Spleen (tissue), 7 donors: ENCODE measurements at regions not wholly inside any gene's neighbourhood (a gene's known extent, or its start where the extent isn't known, plus 50 kb on each side); places are given as distances from the start of the nearest gene placed in this dataset.

Experiments used
- POLR2A ChIP-seq, 3 donors: fragments of 450-650 bp; IDR thresholded peaks; one replicate each; pipeline ENCODE4 v1.5.1; 2017; ENCODE audit warnings: antibody characterized with exemption in 3 of 3, mild to moderate bottlenecking in 1 of 3
- TF ChIP-seq, protein P1 (sequence below), 11 experiments: fragments of 200-600 bp in 7 of 11; fragments of 450-650 bp in 4 of 11; sonication (generic) in 4 of 11; IDR thresholded peaks in 8 of 11; conservative IDR thresholded peaks in 3 of 11; 1 replicate in 7 of 11; 2 replicates in 4 of 11; pipeline versions ENCODE4 v1.4.0 to v1.8.0; 2016 to 2021; ENCODE audit warnings: antibody characterized with exemption in 11 of 11, inconsistent platforms in 4 of 11, mild to moderate bottlenecking in 1 of 11
- donor health status: DM: no; HTN: no; CAD: no; lungs with moderate emphysema.
- donor health status: DM: no; HTN: no; CAD: no.
- donor health status: DM: no; HTN: no; CAD: no.

DNA sequence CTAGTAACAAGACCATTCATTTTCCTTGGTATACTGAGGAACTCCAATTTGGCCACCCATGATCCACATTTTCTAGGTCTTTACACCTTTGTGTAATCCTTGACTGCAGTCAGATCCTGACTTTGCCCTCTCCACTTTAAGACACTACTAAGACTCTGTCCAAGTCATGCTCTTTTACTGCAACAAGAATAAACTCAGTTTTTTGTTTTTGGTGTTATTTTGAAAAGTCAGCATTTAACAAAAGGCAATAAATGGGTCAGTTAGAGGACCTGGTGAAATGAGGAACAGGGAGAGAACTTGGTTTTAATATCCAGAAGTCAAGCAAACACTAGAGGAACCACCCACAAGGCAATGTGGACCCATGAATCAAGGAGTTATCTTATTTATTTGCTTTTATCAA, 252.2 kb upstream of the RBBP8 start:
- TF ChIP-seq, protein P1, sequence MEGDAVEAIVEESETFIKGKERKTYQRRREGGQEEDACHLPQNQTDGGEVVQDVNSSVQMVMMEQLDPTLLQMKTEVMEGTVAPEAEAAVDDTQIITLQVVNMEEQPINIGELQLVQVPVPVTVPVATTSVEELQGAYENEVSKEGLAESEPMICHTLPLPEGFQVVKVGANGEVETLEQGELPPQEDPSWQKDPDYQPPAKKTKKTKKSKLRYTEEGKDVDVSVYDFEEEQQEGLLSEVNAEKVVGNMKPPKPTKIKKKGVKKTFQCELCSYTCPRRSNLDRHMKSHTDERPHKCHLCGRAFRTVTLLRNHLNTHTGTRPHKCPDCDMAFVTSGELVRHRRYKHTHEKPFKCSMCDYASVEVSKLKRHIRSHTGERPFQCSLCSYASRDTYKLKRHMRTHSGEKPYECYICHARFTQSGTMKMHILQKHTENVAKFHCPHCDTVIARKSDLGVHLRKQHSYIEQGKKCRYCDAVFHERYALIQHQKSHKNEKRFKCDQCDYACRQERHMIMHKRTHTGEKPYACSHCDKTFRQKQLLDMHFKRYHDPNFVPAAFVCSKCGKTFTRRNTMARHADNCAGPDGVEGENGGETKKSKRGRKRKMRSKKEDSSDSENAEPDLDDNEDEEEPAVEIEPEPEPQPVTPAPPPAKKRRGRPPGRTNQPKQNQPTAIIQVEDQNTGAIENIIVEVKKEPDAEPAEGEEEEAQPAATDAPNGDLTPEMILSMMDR (IDR thresholded peaks at IDR 0.05 in 8 of 11, conservative IDR thresholded peaks at IDR 0.05 in 3 of 11) = no peak
- no peak for TF ChIP-seq POLR2A (IDR thresholded peaks at IDR 0.05)
